SH-SY5Y (cell line): ENCODE measurements at regions not wholly inside any gene's neighbourhood (a gene's known extent, or its start where the extent isn't known, plus 50 kb on each side); places are given as distances from the start of the nearest gene placed in this dataset.

Experiments
- GATA2 ChIP-seq: IDR thresholded peaks from 2 replicates; pipeline ENCODE4 v1.6.1; 2011; ENCODE audit warnings: mild to moderate bottlenecking, low read depth, low read length
- GATA3 ChIP-seq: IDR thresholded peaks from 2 replicates; pipeline ENCODE4 v1.6.1; 2011; ENCODE audit warnings: low read depth, mild to moderate bottlenecking, low read length, moderate library complexity

GRCh38 chr5:174191850-174192655 lies 146.5 kb downstream of the NSG2 start:
- TF ChIP-seq GATA2 (no peak), GATA3 (no peak)
